H1 (cell line): ENCODE measurements at regions not wholly inside any gene's neighbourhood (a gene's known extent, or its start where the extent isn't known, plus 50 kb on each side); places are given as distances from the start of the nearest gene placed in this dataset.

Experiments
- BACH1 ChIP-seq: IDR thresholded peaks from 2 replicates; pipeline ENCODE4 v1.6.1; 2012; ENCODE audit warnings: low read length, improper control_type of control experiment
- CHD1 ChIP-seq: IDR thresholded peaks from 2 replicates; pipeline ENCODE4 v1.6.1; 2012; ENCODE audit warnings: low read depth, low read length, improper control_type of control experiment
- CTBP2 ChIP-seq: IDR thresholded peaks from 2 replicates; pipeline ENCODE4 v1.7.0; 2011; ENCODE audit warnings: borderline replicate concordance, mild to moderate bottlenecking, moderate library complexity, mixed read lengths, low read length; ENCODE audit not compliant: insufficient read depth, insufficient read length
- EZH2 ChIP-seq: fragments of 200-600 bp; sonication (generic); IDR thresholded peaks from 2 replicates; pipeline ENCODE4 v1.7.1; 2012; ENCODE audit warnings: low read depth, mild to moderate bottlenecking, moderate library complexity, low read length, inconsistent platforms; ENCODE audit not compliant: severe bottlenecking
- GTF2F1 ChIP-seq: IDR thresholded peaks from 2 replicates; pipeline ENCODE4 v1.6.1; 2012; ENCODE audit warnings: low read depth, low read length, improper control_type of control experiment, borderline replicate concordance
- HDAC2 ChIP-seq, 2 experiments: fragments of 300-600 bp in 1 of 2; sonication (generic) in 1 of 2; IDR thresholded peaks; 2 replicates each; pipeline ENCODE4 v1.6.1; 2011 to 2012; ENCODE audit warnings: low read depth in 2 of 2, low read length in 2 of 2, mild to moderate bottlenecking in 2 of 2, moderate library complexity in 2 of 2, borderline replicate concordance in 1 of 2, inconsistent platforms in 1 of 2
- HDAC6 ChIP-seq: IDR thresholded peaks from one replicate; pipeline ENCODE4 v1.7.1; 2012; ENCODE audit warnings: low read depth, mild to moderate bottlenecking, inconsistent platforms, low read length, moderate library complexity
- KDM5A ChIP-seq: fragments of 200-600 bp; IDR thresholded peaks from 2 replicates; pipeline ENCODE4 v1.7.1; 2012; ENCODE audit warnings: mild to moderate bottlenecking, low read length, inconsistent platforms, mixed read lengths
- MAFK ChIP-seq: IDR thresholded peaks from 2 replicates; pipeline ENCODE4 v1.6.1; 2012; ENCODE audit warnings: low read depth, mild to moderate bottlenecking, improper control_type of control experiment, low read length
- NRF1 ChIP-seq: IDR thresholded peaks from 2 replicates; pipeline ENCODE4 v1.6.1; 2011; ENCODE audit warnings: mild to moderate bottlenecking, low read depth, low read length, improper control_type of control experiment
- POLR2A ChIP-seq, 2 experiments: IDR thresholded peaks; 1 replicate in 1 of 2; 2 replicates in 1 of 2; pipeline ENCODE4 v1.6.1; 2011; ENCODE audit warnings: low read depth in 2 of 2, low read length in 2 of 2, mild to moderate bottlenecking in 2 of 2; ENCODE audit errors: control extremely low read depth in 1 of 2
- POLR2AphosphoS5 ChIP-seq: IDR thresholded peaks from 2 replicates; pipeline ENCODE4 v1.6.1; 2011; ENCODE audit warnings: low read depth, low read length
- RBBP5 ChIP-seq: IDR thresholded peaks from 2 replicates; pipeline ENCODE4 v1.7.1; 2012; ENCODE audit warnings: low read depth, mild to moderate bottlenecking, inconsistent platforms, low read length, moderate library complexity, borderline replicate concordance
- RFX5 ChIP-seq: IDR thresholded peaks from 2 replicates; pipeline ENCODE4 v1.6.1; 2011; ENCODE audit warnings: low read depth, low read length, improper control_type of control experiment, borderline replicate concordance
- SIN3A ChIP-seq, 2 experiments: IDR thresholded peaks in 1 of 2; conservative IDR thresholded peaks in 1 of 2; 2 replicates each; pipeline ENCODE4 v1.6.1; 2011 to 2012; ENCODE audit warnings: low read length in 2 of 2, improper control_type of control experiment in 1 of 2, low read depth in 1 of 2, mild to moderate bottlenecking in 1 of 2
- SP2 ChIP-seq: IDR thresholded peaks from 2 replicates; pipeline ENCODE4 v1.6.1; 2012; ENCODE audit warnings: mild to moderate bottlenecking, low read length, inconsistent platforms
- SP4 ChIP-seq: IDR thresholded peaks from 2 replicates; pipeline ENCODE4 v1.6.1; 2012; ENCODE audit warnings: low read length, inconsistent platforms
- SRF ChIP-seq: IDR thresholded peaks from 2 replicates; pipeline ENCODE4 v1.6.1; 2011; ENCODE audit warnings: mild to moderate bottlenecking, low read depth, low read length, moderate library complexity
- SUZ12 ChIP-seq: fragments of 200-600 bp; sonication (generic); IDR thresholded peaks from 2 replicates; pipeline ENCODE4 v1.6.1; 2012; ENCODE audit warnings: mild to moderate bottlenecking, inconsistent platforms, low read length, moderate library complexity, mixed read lengths
- TAF1 ChIP-seq: IDR thresholded peaks from 2 replicates; pipeline ENCODE4 v1.6.1; 2011; ENCODE audit warnings: mild to moderate bottlenecking, low read depth, low read length
- TAF7 ChIP-seq: optimal IDR thresholded peaks from 2 replicates; pipeline ENCODE3; 2011; ENCODE audit warnings: low read depth, mild to moderate bottlenecking, inconsistent platforms, low read length, moderate library complexity, borderline replicate concordance
- TEAD4 ChIP-seq: IDR thresholded peaks from 2 replicates; pipeline ENCODE4 v1.6.1; 2012; ENCODE audit warnings: low read depth, low read length, inconsistent platforms, mixed read lengths
- YY1 ChIP-seq: IDR thresholded peaks from 2 replicates; pipeline ENCODE4 v1.6.1; 2011; ENCODE audit warnings: low read depth, mild to moderate bottlenecking, low read length

DNA sequence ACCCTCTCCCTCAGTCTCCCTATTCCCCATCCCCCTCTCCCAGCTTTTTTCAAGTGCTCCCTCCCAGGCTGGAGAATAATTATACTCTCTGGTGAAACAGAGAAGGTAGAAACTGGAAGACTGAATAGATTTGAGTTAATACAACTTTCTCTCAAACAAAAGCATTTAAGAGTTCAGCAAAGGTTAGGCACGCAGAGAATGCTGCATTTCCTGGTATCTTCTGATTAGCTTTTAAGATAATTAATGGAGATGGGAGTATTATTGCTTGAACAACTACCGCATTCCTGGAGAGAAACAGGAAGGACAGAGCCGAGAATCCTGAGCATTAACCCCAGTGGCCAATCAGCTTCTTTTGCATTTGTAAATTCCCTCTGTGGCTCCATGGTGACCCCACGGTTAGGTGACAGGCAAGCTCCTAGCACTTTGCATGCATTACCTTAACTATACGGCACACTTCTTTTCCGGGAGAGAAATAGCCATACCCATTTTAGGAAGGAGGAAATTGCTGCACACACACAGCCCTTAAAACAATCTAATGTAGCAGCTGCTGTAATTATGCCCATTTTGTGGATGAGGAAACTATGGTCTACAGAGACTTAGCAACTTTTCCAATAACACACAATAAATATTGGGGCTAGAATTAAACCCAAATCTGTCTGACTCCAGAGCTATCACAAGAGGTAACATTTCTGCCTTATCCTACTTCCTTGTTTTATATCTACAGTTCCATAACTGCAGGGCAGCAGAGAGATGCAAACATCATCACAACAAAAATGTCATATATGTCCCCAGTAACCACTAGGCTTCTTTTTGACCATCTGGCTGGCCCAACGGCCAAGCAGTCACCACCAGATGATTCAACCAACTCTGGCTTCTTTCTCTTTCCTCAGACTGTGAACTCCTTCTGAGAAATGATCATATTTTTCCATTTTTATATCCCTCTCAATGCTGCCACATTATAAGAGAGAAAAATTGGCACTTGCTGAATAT is 169.9 kb downstream of the CD24 start (continued):
- TF ChIP-seq CHD1 (no peak), MAFK (no peak), RBBP5 (peak; percentile 32; the same call in 1 of the 2 replicates), GTF2F1 (no peak), BACH1 (no peak), EZH2 (no peak), SUZ12 (no peak), CTBP2 (no peak), SRF (no peak), POLR2AphosphoS5 (no peak), HDAC2 (IDR thresholded peaks at IDR 0.05; ENCODE audit: borderline replicate concordance in 1 of 2, low read depth in 2 of 2, low read length in 2 of 2) (no peak; a peak in 1 of 4 replicates), KDM5A (no peak), SIN3A (conservative IDR thresholded peaks at IDR 0.05 in 1 of 2, IDR thresholded peaks at IDR 0.05 in 1 of 2; ENCODE audit: low read depth in 1 of 2, low read length in 2 of 2) (no peak), TAF1 (no peak), RFX5 (no peak), POLR2A (IDR thresholded peaks at IDR 0.05; ENCODE audit: control extremely low read depth in 1 of 2, low read depth in 2 of 2, low read length in 2 of 2) (no peak), HDAC6 (no peak), TAF7 (no peak), YY1 (no peak), SP4 (no peak), SP2 (no peak), TEAD4 (peak; percentile 83), NRF1 (no peak)
